GM12891 (cell line): ENCODE measurements at regions not wholly inside any gene's neighbourhood (a gene's known extent, or its start where the extent isn't known, plus 50 kb on each side); places are given as distances from the start of the nearest gene placed in this dataset.

Experiments
- PAX5 ChIP-seq: IDR thresholded peaks from 2 replicates; pipeline ENCODE4 v1.6.1; 2011; ENCODE audit warnings: low read length, moderate library complexity, mild to moderate bottlenecking; ENCODE audit not compliant: insufficient read depth, severe bottlenecking
- POLR2A ChIP-seq: IDR thresholded peaks from 2 replicates; pipeline ENCODE4 v1.6.1; 2011; ENCODE audit warnings: low read depth, low read length, control low read depth
- POLR2AphosphoS5 ChIP-seq: IDR thresholded peaks from 2 replicates; pipeline ENCODE4 v1.6.1; 2011; ENCODE audit warnings: low read depth, low read length, control low read depth
- SPI1 ChIP-seq: IDR thresholded peaks from 2 replicates; pipeline ENCODE4 v1.6.1; 2011; ENCODE audit warnings: low read depth, low read length, control low read depth
- TAF1 ChIP-seq: IDR thresholded peaks from 2 replicates; pipeline ENCODE4 v1.6.1; 2011; ENCODE audit warnings: low read depth, low read length, control low read depth

- TF ChIP-seq POLR2A (no peak), POLR2AphosphoS5 (no peak), TAF1 (no peak), SPI1 (no peak), PAX5 (no peak)
Observed at GRCh38 chr5:88045165-88045564, 223.5 kb downstream of the TMEM161B start.
